Jurkat, Clone E6-1 (cell line): ENCODE measurements at regions not wholly inside any gene's neighbourhood (a gene's known extent, or its start where the extent isn't known, plus 50 kb on each side); places are given as distances from the start of the nearest gene placed in this dataset.
"Not testable (repeated sequence)": the region's sequence is repeated elsewhere in the genome, so short reads cannot be mapped to it uniquely, and the experiment has no call there.

Experiments
- DNase-seq: peaks from one replicate; pipeline ENCODE4 v3.0.0-alpha.2; 2011; ENCODE audit warnings: low read depth, low spot score
- H3K4me3 ChIP-seq: 2 replicates; pipeline ENCODE4 v1.5.1; 2011; ENCODE audit warnings: mild to moderate bottlenecking, low read length, control low read depth, moderate library complexity

DNA sequence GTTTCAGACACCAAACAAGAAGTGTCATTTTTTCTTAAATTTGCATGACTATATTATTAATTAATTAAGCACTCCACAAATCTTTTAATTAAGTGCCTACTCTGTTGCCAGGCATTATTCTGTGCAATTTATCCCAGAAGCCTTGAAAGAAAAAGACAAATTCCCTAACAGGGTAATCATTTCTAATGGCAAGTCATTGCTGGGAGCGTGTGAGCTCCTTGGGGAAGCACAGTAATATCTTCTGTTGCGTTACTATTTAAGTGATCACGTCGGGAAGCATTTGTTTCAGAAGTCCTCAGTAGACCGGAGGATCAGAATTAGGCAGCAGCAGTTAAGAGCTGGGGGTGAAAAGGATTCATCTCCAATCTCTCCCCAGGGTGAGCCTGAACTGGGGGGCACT lies 276.8 kb upstream of the RNF32 start:
- DNase-seq, result no peak
- H3K4me3 ChIP-seq, result no peak overlapping the region

DNA sequence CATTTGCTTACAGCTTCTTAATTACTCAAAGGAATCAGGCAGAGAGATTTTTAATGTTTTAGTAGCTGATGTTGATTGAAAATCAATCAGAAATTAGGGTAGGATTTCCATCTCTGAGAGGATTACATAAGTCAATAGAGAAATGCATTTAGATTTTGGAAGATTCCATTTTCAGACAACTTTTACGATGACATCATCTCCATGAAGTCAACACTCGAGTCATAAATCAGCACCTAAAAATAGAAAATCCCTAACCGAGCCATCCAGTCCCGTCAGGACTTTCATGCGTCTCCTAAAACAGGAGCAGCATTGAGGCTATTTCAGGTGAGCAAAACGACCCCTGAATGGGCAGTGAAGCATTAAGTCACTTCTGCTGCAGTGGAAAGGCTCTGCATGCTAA lies 279.7 kb upstream of the RNF32 start:
- DNase-seq, result no peak

DNA sequence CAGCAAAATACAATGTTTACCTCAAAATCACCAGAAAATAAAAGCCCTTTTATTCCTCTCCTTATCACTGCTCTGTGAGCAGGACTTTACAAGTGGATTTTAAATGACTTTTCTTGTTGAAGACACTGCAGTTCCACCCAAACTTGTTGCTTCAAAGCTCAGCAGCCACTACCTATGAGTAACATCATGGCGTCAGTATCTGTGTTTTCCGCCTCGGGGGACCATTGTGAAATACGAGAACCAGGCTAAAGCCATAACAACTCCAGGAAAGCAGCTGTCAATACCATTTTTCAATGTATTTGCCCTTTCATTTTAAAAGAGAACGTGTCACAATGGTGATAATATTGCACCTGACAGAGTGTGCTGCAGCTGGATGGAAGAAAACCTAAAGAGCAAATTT lies 284.0 kb upstream of the RNF32 start:
- no peak for DNase-seq
- H3K4me3 ChIP-seq, result no peak overlapping the region

More for the DNA sequence above, 279.7 kb upstream of the RNF32 start:
- no peak overlapping the region for H3K4me3 ChIP-seq

DNA sequence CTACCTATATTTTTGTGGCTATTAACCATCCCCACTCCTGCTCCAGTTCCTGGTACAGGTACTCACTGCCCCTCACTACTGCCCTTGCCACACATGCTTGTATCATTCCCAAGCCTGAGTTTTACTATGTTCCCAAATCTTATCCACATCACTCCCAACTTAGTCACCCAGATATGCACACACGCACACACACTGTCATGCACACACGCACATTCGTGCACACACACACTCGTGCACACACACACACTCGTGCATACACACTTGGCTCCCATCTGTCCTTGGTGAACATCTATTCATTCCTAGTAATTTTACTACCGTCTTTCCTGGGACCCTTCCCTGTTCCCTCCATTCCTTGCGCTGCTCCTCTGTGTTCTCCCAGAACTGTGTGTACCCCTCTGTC lies 287.2 kb upstream of the RNF32 start:
- DNase-seq, result no peak
- no peak overlapping the region for H3K4me3 ChIP-seq

DNA sequence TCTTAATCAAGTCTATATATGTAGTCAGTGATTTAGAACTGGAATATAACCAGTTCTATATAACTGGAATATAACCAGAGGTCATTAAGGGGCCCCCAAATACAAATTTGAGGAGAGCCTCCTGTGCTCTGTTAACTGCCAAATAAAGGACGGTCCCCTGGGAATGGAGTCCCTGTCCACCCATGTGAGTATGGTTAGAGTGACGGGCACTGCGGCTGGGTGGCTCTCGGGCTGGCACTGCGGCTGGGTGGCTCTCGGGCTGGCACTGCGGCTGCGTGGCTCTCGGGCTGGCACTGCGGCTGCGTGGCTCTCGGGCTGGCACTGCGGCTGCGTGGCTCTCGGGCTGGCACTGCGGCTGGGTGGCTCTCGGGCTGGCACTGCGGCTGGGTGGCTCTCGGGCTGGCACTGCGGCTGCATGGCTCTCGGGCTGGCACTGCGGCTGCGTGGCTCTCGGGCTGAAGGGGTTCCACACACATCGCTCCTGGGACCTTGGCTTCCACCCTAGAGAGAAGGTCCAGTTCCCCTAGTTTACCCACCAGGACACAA lies 292.8 kb upstream of the RNF32 start:
- not testable (repeated sequence) for H3K4me3 ChIP-seq, DNase-seq

DNA sequence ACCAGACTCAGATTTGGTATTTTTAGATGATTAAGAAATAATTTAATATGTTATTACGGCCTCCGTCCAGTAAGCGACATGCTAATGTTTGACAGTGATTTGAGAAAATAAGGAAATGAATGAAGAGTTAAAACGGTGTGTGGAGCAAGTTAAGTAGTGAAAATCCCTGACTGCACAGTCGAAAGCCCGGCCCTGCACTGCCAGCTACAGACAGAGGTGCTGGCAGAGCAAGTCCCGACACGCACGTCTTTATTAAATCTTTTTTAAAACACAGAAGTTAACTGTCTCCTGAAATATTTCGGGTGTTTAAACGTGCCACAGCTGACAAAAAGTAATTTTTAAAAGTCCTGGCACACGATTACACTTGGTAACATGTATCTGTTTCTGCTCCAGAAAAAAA lies 293.4 kb upstream of the RNF32 start:
- no peak for DNase-seq
- no peak overlapping the region for H3K4me3 ChIP-seq

DNA sequence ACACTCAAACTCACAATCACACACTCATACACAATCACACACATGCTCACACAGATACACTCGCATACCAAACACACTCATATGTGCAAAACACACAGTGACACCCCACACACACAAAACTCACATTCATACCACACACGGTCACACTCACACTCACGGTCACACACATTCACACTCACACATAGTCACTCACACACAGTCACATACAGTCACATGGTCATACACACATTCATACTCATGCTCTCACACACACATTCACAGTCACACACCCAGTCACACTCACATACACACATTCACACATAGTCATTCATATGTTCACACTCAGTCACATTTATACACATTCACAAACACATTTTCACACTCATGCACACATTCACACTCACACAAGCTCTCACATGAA lies 296.0 kb upstream of the RNF32 start:
- no peak for DNase-seq
- H3K4me3 ChIP-seq, result no peak overlapping the region

DNA sequence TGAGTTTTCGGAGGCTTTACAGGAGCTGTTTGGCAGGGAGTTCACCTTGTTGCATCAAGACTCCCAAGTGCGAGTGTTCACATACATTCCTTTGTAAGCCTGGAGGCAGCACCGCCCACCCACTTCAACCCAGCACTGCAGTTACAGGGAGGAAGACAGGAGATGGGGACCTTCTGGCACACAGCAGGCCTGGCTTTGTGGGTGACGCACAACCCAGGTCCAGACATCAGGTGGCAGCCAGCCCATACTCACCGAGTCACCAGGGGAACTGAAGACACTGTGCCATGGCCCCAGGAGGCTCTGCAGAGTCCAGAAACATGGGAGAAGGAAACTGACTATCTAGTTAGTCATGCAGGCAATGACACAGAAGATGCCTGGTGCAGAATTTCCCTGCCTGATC lies 305.9 kb upstream of the RNF32 start:
- DNase-seq, result no peak
- no peak overlapping the region for H3K4me3 ChIP-seq

DNA sequence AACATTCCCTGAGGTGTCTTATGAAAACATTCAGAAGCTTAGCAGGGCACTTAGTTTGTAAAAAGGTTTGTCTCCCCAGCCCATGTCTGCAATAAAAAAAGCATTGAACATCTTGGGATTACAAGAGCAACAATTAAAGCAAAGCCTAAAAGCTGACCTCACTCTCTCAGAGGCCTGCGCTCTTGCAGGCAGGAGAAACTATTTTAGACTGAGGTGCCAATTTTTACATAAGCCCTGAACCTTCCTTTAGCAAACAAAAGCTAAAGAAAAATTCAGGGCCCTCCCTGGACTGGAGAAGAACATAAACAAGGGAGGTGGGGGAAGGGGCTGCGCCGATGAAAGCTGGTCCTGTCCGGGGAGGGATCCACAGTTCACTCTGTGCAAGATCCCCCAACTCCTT lies 312.7 kb upstream of the RNF32 start:
- no peak overlapping the region for H3K4me3 ChIP-seq
- no peak for DNase-seq

DNA sequence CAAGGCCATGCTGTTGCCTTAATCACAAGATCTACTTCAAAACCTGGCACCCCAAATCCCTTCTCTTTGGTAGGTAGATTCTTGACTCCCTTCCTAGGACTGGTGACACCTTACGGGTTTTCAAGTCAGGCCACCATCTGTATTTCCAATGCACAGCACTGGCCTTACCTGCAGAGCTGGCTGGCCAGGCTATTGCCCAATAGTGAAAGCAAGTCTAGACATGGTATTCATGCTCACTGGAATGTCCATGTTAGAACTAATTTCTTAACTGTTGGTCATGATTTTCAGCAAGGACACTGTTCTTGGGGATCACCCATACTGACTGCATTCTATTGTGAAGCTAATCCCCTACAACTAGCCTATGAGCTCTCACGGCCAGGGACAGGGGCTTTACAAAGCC lies 313.1 kb upstream of the RNF32 start:
- no peak for DNase-seq

DNA sequence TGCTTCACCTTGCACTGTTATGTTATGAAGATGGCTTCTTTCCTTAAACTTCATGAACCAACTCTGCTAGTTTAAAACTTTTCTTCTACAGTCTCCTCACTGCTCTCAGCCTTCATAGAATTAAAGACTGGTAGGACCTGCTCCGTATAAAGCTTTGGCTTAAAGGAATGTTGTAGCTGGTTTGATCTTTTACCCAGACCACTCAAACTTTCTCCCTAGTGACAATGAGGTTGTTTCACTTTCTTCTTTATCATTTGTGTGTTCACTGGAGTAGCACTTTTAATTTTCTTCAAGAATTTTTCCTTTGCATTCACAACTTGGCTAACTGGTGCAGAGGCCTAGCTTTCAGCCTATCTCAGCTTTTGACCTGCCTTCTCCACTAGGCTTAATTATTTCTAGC lies 316.4 kb upstream of the RNF32 start:
- no peak for DNase-seq
- H3K4me3 ChIP-seq, result no peak overlapping the region

More for the DNA sequence above, 313.1 kb upstream of the RNF32 start:
- H3K4me3 ChIP-seq, result no peak overlapping the region

DNA sequence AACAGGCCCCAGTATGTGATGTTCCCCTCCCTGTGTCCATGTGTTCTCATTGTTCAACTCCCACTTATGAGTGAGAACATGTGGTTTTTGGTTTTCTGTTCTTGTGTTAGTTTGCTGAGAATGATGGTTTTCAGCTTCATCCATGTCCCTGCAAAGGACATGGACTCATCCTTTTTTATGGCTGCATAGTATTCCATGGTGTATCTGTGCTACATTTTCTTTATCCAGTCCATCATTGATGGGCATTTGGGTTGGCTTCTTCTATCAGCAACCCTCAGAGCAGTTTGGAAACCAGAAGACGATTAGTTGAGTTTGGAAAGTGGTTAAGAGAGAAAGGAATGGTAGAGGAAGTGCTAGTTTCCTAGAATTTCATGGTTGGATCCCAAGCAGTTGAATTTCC lies 319.1 kb upstream of the RNF32 start:
- H3K4me3 ChIP-seq, DNase-seq: not testable (repeated sequence)

DNA sequence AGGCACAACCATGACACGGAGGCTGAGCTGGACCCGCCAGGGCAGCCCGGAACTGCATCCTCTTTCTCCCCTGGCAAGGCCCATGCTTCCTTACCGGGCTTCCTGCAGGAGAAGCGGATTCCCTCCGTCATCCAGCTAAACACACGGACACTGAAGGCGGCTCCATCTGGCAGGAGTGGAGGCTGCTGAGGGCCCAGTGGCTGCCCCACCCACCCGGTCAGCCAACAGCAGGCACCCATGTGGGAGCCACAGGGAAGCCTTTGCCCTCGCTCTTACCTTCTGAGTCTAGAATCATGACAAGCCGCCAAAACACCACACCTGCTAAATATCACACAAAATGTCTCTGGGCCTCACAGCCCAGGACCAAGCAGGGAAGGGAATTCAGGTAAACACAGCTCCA lies 321.6 kb upstream of the RNF32 start:
- DNase-seq, result no peak
- H3K4me3 ChIP-seq, result no peak overlapping the region

DNA sequence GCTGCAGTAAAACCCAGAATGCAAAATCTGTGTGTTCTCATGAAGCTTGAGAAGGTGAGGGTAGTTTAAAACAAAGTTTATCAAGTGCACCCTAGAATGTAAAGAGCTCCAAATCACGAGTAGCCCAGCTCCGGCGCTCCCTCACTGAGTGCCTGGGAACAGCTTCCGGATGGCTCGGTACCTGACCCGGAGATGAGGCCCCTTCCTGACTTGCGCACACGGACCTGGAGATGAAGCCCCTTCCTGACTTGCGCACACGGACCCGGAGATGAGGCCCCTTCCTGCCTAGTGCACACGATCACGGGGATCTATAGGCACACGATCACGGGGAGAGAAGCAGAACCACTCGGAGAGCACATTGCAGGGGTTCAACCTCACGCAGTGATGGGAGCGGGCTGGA lies 322.1 kb upstream of the RNF32 start:
- H3K4me3 ChIP-seq, result no peak overlapping the region
- DNase-seq, result no peak

DNA sequence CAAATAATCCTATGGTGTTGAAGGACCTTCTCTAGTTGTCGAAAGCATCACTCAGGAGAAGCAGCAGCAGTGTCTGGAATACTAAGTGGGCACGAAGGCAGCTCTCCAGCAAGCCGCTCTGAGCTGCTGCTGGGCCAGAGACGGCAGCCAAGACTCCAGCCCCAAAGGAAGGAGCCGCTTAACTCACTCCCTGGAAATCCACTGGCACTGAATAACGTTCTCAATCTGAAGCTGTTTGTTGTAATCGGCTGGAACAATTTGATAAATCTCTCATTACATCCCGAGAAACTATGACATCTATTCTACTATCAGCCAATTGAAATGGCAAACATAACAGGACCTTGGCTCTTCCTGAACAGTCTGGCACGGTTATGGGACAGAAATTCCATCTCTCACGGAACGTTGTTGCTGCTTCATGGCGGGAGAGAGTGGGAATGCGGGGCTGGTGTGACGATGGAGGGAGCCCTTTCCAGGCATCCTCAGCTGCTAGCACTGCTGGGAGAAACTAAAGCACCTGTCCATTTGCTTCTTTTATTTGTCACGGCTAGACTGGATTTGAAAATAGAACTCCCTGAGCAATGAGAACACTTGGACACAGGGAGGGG lies 331.5 kb upstream of the RNF32 start:
- no peak overlapping the region for H3K4me3 ChIP-seq
- DNase-seq, result no peak

DNA sequence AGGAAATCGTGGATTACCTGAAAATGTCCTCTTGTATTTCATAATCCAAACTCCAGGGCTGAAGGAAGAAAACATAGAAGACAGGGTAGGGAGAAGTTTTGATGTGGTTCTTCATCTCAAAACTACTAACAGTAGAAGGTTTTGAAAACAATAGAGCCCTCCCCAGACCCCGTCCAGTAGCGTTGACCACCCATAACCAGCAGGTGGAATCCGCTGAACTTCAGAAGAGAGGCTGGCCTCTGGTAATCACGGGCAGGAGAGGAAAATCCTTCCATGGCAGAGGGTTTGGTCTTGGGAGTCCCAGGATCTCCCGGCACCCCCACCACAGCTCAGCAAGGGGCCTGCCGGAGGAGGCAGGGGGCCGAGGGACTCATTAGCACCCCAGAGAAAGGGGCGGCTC lies 333.4 kb upstream of the RNF32 start:
- no peak for DNase-seq
- H3K4me3 ChIP-seq, result no peak overlapping the region

DNA sequence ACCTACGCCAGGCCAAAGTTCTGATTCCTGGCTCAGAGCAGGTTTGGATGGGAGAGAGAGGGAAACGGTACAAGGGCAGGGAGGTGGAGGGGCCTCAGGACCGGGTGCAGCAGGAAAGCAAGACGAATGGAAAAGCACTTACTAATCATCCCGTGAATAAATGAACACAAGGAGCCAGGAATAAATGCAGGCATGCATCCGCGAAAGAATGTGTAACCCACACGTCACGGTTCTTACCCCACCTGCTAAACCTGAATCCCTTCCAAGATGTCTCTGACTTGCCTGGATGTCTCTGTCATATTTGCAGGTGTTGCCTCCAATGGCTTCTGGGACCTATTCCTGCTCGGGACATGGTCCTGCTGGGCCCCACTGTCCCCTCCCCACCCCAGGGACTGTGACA lies 335.2 kb upstream of the RNF32 start:
- no peak for DNase-seq
- no peak overlapping the region for H3K4me3 ChIP-seq

DNA sequence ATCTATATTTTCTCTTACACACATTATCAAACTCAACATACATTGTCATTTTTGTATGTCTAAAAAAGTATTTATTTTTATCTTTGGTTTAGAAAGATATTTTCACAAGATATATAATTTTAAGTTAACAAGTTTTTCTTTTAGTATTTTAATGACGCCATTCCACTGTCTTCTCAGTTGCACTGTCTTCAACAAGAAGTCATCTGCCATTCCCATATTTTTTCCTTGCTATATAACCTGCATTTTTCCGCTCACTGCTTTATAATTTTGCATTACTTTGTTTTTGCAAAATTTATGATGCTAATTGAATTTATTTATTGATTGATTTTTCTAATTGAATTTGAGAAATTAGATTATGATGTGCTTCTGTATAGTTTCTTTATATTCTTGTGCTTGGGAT lies 357.8 kb upstream of the RNF32 start:
- H3K4me3 ChIP-seq, result no peak overlapping the region
- no peak for DNase-seq

DNA sequence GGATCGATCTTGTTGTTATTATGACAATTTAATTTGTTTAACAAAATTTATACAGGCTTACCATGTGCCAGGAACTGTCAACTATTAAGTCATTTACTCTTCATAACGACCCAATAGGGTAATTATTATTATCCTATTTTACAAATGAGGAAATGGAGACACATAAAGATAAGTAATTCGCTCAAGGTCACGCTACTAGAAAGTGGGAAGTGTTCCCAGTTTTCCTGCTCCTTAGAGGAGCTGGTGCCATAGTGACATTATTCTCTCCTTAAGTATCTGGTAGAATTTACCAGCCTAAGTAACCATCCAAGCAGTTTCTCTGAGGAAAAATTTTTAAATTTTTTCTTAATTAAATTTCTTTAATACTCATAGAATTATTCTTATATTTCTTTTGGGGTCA lies 360.9 kb upstream of the RNF32 start:
- no peak for DNase-seq
- H3K4me3 ChIP-seq, result no peak overlapping the region

DNA sequence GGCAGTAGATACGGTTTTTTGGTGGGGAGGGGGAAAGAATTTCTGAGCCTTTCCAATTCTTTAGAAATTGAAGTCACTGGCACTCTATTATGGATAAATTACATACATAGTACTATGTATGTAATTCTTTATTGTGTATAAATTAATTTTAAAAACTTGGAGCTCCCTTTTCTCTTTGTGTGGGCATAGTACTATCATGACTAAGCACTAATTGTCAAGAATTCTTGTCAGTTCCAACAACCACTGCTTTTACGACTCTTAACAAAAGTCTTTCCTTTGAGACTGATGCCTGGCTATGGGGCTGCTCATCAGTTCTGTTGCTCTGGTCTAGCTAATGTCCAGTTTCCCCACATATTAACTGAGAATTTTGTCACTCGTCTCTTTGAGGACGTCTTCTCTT lies 365.3 kb upstream of the RNF32 start:
- DNase-seq, result no peak
- H3K4me3 ChIP-seq, result no peak overlapping the region

DNA sequence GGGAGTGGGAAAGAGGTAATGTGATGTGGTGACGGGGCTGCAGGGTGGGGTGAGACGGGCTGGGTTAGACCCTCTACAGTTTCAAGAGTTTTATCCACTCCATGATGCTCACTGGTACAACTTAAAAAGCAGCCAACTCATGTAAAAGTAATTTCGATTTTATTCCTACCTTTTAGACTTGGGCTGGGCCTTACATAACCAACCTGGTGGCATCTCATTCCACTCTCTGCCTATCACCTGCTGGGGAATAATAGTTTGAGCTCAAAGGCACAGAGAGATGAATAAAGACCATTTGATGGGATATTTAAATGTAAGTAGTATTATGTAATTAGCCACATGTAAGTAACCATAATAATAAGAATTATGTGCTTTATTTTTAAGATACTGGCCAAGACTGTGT lies 366.0 kb upstream of the RNF32 start:
- no peak overlapping the region for H3K4me3 ChIP-seq
- no peak for DNase-seq

DNA sequence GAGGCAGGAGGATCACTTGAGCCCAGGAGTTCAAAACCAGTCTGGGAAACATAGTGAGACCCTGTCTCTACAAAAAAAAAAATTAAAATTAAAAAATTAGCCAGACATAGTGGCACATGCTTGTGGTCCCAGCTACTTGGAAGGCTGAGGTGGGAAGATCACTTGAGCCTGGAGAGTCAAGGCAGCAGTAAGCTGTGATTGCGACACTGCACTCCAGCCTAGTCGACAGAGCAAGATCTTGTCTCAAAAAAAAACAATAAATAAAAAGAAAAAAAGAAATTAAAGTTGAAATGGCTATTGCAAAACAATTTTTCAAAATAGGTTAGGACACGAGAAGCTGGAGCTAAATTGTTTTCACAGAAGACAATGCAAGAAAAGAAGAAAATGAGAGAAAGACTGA lies 379.0 kb upstream of the RNF32 start:
- DNase-seq, result no peak
- no peak overlapping the region for H3K4me3 ChIP-seq
